ENCODE measurements at regions not wholly inside any gene's neighbourhood (a gene's known extent, or its start where the extent isn't known, plus 50 kb on each side); places are given as distances from the start of the nearest gene placed in this dataset.
"Not testable (repeated sequence)": the region's sequence is repeated elsewhere in the genome, so short reads cannot be mapped to it uniquely, and the experiment has no call there.

DNA sequence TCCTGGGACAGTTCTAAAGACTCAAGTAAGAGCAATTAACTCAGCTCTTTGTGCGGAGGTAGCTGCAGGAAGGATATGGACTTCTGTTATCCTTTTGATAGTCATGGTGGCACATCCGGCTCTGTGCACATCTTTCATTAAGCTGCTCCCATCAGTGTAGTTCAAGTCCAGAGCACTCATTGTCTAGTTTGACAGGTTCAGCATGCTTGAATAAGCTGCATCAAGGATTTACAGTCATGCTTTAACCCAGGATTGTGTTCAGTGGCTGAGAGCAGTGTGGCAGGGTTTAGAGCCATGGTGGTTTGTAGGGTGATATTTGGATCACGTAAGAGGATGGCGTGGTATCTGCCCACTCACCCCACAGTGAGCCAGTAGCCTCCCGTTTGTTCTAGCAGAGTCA, 435.0 kb upstream of the NPAP1 start:
- TF ChIP-seq CTCF (IDR thresholded peaks at IDR 0.05; ENCODE audit: low read depth, low read length); EZH2phosphoT487 (IDR thresholded peaks at IDR 0.05; ENCODE audit: low read depth): not testable (repeated sequence)
